Inflammatory macrophage treated with lipopolysaccharide for 4 hours (primary cell): ENCODE measurements at regions not wholly inside any gene's neighbourhood (a gene's known extent, or its start where the extent isn't known, plus 50 kb on each side); places are given as distances from the start of the nearest gene placed in this dataset.
"Not testable (repeated sequence)": the region's sequence is repeated elsewhere in the genome, so short reads cannot be mapped to it uniquely, and the experiment has no call there.

Experiments
- DNase-seq: peaks from one replicate; pipeline ENCODE4 v3.0.0-alpha.2; 2020

DNA sequence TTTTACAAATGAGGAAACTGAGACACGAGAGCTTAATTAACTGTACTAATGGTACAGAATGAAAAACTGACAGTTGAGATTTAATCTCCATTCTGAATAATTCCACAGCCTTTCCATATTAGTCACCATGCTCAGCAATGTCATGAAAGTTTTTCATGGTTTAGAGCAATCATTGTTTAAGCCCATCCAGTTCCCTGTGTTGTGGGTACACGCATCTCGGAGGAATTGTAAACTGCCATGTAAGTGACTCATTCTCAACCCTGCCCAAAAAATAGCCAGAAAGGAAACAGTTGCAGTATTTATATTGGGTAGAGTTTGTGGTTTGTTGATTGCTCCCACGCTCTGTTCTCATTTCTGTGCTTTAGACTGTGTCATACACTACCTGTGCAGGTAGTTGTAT lies 1790.8 kb downstream of the LRRC4C start:
- DNase-seq, result no peak

DNA sequence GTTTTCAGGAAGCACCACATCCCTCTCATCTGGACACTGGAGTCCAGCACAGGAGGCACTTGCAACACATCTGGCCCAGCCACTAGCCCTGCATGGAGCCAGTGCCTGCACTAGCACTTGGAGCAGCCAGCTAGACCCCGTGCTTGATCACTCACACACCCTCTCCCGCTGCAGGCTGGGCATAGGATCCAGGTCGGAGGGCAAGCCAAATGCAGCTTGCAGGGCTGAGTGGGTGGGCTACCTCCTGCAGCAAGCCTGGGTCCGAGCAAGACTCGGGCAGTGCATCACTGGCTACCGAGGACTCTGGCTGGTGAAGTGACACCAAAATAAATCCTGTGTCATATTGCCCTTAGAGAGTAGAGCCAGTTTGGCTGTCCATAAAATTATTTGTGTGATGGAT lies 1795.4 kb downstream of the LRRC4C start:
- no peak for DNase-seq

DNA sequence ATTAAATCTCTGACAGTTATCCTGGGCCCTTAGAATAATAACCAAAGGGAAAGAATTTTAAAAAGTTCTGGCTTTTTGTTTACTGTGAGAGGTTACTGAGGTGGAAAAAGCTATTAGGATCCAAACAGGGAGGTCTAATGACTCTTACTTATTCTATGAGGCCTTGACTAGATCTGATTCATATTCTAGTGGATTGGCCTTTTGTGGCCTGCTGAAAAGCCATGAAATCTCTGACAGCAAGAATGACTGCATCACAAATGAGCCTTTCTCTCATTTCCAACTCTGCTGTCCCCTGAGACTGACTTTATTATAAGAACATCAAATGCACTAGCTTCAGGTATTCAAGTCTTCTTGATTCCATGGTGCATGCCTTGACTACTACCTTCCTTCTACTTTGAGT lies 1797.6 kb downstream of the LRRC4C start:
- DNase-seq, result no peak

DNA sequence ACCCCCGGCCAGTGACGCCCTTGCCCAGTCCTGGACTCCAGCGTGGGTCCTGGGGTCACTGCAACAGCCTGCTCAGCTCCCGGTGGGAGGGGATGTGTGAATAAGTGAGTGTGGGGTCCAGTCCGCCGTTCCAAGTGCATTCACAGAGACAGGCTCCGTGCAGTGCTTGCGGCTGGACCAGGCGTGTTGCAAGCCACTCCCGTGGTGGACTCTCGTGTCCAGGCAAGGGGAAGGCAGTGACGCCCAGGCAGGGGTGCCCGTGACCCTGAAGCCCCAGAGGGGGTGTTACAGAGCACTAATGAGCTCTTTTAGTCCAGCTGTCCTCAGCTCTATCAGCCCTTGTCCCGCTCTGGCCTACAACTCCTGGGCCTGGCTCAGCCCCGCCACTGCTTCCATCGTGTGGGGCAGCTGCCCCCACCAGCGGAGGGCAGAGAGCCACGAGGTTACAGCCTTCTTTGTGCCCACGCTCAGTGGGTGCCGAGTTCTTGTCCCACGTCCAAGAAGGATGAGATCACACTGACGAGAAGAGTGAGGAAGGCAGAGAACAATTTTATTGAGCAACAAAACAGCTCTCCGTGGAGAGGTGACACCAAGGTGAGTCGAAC lies 1807.5 kb downstream of the LRRC4C start:
- DNase-seq, result no peak

DNA sequence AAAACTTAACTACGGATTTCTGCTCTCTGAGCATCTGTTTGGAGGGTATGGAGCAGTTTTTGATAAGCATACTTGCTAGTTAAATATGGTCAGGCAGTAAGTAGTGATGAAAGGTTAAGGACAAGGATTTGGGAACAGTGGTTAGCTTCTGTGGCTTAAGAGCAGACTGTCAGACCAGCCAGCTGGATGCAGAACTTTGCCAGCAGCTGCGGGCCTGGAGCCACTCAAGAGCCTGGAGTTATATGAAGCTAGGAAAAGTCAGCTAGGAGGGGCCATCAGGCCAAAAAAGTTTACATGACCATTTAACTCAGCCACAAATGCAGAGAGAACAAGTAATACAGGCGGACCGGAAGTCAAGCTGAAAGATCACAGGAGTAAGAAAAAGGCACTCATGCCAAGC lies 1817.7 kb downstream of the LRRC4C start:
- no peak for DNase-seq

DNA sequence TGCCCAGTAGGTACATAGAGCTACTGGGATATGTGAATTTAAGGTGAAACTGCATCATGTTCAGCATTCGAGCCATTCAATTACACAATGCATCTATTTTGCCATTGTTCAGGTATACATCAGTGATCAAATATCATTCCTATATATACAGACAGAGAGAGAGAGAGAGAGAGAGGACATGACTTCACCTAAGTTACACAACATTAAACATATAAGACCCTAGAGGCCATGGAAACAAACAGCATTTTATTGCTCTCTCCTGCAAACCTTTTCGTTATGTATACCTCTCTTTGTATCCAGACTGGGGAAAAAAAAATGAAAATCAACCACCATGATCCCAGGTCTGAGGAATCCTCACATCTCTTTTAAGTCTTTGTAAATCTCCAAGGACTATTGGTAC lies 1829.1 kb downstream of the LRRC4C start:
- DNase-seq, result no peak

DNA sequence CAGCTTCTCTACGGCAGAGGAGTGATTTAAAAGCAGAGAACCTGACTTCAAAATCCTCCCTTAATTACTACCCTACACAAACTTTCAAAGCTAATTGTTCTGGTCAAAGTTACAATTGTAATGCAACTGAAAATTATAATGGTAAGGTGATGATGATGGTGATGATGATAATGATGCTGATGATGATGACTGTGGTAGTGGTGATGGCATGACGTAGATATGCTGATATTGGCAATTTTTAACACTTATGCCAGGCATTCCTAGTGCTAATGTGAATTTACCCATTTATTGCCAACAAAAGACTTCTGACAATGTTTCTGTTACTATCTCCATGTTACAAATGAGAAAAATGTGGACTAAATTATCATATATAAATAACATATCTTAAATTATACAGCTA lies 1831.1 kb downstream of the LRRC4C start:
- DNase-seq, result no peak

DNA sequence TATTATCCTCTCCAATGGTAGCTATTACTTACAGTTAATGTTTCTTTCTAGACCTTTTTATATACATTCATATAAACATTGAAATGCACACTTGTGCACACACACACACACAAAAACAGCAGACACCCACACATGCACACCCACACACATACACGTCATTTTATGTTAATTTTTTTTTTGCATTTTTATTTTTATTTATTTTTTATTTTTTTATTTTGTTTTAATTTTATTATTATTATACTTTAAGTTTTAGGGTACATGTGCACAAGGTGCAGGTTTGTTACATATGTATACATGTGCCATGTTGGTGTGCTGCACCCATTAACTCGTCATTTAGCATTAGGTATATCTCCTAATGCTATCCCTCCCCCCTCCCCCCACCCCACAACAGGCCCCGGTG lies 1839.1 kb downstream of the LRRC4C start:
- not testable (repeated sequence) for DNase-seq

DNA sequence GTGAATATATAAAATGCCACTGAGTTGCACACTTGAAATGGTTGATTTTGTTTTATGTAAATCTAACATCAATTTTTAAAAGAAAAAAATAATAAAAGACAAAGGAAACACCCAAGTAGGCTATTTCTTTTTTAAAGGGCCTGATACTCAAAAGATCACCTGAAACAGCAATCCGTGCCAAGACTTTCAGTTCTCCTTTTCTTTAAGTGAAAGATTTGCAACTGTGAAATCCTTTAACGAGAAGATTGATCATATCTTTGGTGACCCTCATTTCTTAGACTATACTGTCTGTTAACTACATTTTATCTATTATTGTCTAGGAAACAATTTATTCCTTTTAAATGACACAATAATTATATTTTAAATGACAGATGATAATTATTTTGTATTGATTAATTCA lies 1841.5 kb downstream of the LRRC4C start:
- no peak for DNase-seq

DNA sequence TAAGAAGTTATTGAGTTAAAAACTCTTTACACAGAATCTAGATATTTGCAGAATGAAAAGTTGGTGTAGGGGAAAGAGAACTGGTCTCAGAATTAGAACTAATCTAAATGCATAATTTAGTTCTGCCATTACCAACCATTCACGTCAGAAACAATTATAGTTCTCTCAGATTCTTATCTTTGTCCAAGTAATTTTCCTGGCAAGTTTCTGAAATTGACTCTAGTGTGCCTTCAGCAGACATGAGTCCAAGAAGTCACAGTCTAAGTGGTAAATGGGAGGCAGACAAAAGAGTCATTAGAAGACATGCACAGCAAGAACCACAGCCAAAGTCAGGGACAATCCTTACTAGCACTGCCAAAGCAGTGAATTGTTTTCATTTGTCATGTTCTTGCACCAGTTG lies 1870.1 kb downstream of the LRRC4C start:
- DNase-seq, result no peak

DNA sequence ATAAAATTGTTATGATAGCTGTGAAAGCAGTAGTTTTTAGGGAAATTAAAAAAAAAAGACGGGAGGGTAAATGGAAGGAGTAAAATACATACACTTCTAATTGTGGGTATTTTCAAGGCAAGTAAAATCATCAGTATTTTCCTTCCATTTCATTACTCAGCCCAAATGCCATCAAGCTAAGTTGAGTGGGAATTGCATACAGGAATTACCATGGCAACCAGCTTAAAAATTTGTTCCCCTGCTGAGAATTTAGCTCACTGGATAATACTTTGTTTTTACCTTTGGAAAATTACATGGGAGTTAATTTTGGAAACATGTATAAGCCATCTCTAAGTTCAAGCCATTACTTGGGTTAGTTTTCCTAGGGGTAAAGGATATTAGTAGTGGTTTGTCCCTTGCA lies 1873.4 kb downstream of the LRRC4C start:
- DNase-seq, result no peak

DNA sequence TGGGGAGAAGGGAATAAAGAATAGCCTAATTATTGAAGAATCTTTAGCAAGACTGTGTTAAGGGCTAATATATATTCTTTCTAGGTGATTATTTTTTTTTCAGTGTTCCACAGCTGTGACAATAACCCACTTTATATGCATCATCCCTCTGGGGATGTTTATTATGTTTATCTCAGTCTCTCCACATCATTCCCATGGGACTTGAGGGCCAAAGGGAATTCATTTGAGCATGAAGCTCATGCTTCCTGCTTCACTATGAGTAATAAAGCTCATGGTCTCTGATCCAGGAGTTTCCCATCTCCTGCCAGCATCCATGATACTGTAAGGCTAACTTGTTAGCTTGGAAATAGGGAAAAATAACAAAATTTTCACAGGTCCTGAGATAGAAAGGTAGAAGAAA lies 1888.4 kb downstream of the LRRC4C start:
- DNase-seq, result no peak

DNA sequence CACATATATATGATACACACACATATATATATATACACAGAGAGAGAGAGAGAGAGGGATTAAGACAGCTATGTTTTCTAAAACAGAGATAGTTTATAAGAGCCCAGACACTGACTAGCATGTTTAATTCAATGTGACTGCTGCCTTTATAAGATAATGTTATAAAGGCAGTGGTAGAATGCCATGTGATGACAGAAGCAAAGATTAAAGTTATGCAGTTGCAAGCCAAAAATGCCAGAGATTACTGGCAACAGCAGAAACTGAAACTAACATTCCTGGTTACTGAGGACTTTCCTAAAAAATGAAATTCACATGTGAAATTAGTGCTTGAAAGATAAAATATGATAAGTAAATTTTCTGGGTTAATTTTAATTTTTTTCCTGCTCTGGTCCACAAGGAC lies 1888.9 kb downstream of the LRRC4C start:
- DNase-seq, result no peak

DNA sequence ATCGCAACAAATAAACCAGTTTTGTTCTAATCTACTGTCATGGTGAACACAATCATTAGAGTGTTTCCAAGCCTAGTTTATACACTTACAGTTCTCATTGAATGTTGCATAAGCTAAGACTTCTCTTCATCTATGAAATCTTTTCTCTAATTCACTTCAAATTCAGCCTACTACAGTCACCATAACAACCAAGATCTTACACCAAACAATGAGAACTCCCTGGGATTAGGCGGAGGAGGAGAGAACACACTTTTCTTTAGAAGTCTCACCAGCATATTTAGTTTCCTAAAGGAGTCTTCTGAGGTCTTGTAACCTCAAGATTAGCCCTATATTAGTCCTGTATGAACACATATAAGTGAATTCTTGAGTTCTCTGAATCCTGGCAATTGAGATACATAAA lies 1889.7 kb downstream of the LRRC4C start:
- no peak for DNase-seq

DNA sequence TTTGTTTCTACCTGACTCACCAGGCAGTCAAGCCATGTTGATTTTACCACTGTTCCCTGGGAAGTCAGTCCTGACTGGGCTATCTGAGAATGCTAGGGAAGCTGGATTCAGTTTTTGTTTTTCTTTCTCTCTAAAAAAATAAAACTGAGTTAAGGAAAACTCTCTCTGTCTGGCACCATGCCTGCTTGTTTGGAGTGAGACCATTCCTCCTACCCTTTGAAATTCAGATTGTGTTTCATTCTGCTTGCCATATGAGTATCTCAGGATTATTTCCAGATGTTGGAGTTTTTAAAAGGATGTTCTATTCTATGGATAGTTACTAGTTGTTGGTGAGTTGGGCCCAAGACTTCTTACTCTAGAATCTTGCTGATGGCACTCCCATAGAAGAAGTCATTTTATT lies 1917.0 kb downstream of the LRRC4C start:
- DNase-seq, result no peak

DNA sequence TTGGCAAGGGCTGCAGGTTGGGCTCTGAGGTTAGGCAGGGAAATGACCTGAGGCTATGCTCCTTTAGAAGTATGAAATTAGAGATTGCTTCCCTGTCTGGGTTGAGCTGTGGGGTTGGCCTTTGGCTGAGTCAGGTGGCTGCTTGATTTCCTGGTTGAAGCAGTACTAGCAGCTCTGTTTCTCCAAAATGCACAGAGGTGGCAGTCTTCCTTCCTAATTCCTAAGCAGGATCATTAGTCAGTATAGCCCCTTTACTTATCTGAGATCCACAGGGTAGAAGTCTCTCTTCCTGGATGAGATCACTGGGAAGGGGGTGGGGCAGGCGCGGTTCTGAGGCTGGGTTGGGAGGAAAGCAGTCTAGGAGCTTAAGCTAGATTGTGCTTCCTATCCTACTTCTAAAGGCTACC lies 1917.5 kb downstream of the LRRC4C start:
- DNase-seq, result no peak

DNA sequence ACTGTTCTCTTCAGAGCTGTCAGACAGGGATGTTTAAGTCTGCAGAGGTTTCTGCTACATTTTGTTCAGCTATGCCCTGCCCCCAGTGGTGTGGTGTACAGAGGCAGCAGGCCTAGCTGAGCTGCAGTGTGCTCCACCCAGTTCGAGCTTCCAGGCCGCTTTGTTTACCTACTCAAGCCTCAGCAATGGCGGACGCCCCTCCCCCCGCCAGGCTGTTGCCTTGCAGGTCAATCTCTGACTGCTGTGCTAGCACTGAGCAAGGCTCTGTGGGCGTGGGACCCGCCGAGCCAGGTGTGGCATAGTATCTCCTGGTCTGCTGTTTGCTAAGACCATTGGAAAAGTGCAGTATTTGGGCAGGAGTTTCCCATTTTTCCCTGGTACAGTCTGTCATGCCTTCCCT lies 1923.1 kb downstream of the LRRC4C start:
- DNase-seq, result not testable (repeated sequence)
